WERI-Rb-1 (cell line): ENCODE measurements at regions not wholly inside any gene's neighbourhood (a gene's known extent, or its start where the extent isn't known, plus 50 kb on each side); places are given as distances from the start of the nearest gene placed in this dataset.

Source experiments
- DNase-seq: peaks from one replicate; pipeline ENCODE4 v3.0.0-alpha.2; 2020
- H3K27ac ChIP-seq: fragments of 250-450 bp; sonication (Bioruptor Pico); 2 replicates; pipeline ENCODE4 v1.5.1; 2020; ENCODE audit warnings: mild to moderate bottlenecking, moderate library complexity
- H3K27me3 ChIP-seq: fragments of 250-450 bp; sonication (Bioruptor Pico); 2 replicates; pipeline ENCODE4 v1.5.1; 2021; ENCODE audit warnings: mild to moderate bottlenecking, low read depth, moderate library complexity; ENCODE audit not compliant: insufficient read depth, severe bottlenecking
- H3K36me3 ChIP-seq: fragments of 250-450 bp; sonication (Bioruptor Pico); 2 replicates; pipeline ENCODE4 v1.5.1; 2020; ENCODE audit warnings: mild to moderate bottlenecking, moderate library complexity
- H3K4me3 ChIP-seq: 2 replicates; pipeline ENCODE4 v1.5.1; 2011; ENCODE audit warnings: low read depth, mild to moderate bottlenecking, control low read depth, low read length
- H3K9me3 ChIP-seq: fragments of 250-450 bp; sonication (Bioruptor Pico); 2 replicates; pipeline ENCODE4 v1.5.1; 2021; ENCODE audit warnings: mild to moderate bottlenecking, moderate library complexity; ENCODE audit not compliant: severe bottlenecking
- CTCF ChIP-seq: IDR thresholded peaks from 2 replicates; pipeline ENCODE4 v1.5.1; 2011; ENCODE audit warnings: low read depth, mild to moderate bottlenecking, control low read depth, inconsistent platforms, low read length

DNA sequence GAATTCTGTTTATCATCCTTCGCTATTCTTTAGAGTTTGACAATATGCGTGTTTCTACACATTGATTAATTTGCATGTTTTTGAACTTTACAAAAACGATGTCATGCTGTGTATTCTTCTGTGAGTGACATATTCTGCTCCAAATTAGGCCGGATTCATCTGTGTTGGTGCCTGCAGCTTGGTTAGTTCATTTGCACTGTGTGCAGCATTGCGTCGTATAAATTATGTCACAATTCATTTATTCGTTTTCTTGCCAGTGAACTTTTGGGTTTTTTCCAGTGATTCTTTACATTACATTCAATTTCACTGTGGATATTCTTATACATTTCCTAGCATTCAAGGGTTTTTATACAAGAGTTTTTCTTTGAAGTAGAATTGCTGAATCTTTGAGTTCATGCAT is 118.3 kb downstream of the KCNF1 start:
- peaks cover 4% of the 10 kb centered on the region for H3K9me3 ChIP-seq
- H3K27me3 ChIP-seq: no peaks in the 10 kb centered on the region
- TF ChIP-seq CTCF: no peak
- no peaks in the 10 kb centered on the region for H3K36me3 ChIP-seq
- H3K4me3 ChIP-seq: no peak overlapping the region
- DNase-seq: no peak
- H3K27ac ChIP-seq: no peak overlapping the region

DNA sequence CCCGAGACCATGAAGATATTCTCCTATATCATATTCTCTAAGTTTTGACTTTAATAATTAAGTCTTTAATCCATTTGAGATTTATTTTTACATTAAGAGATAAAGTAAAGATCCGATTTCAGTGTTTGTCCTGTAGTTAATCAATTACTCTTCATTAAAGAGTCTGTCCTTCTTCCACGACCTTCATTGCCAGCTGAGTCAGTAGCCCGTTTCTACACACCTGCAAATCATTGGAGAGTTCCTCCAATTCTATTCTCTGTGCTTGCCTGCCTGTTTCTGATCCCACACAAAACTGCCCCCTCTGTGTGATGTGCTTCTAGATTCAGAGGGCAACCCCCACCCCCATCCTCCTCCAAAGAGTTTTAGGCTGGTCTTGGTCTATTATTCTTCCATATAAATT is 119.2 kb downstream of the KCNF1 start:
- Histone ChIP-seq H3K4me3 (no peak overlapping the region), H3K36me3 (no peaks in the 10 kb centered on the region), H3K9me3 (peaks cover 4% of the 10 kb centered on the region), H3K27me3 (no peaks in the 10 kb centered on the region), H3K27ac (no peak overlapping the region)
- TF ChIP-seq CTCF: no peak
- DNase-seq: no peak

- peaks cover 7% of the 10 kb centered on the region for H3K9me3 ChIP-seq
- no peaks in the 10 kb centered on the region for H3K36me3 ChIP-seq
- no peak overlapping the region for H3K4me3 ChIP-seq
- no peaks in the 10 kb centered on the region for H3K27me3 ChIP-seq
- TF ChIP-seq CTCF: no peak
- DNase-seq: no peak
- no peak overlapping the region for H3K27ac ChIP-seq
Measured at GRCh38 chr2:11031876-11032275, 120.1 kb downstream of the KCNF1 start.

DNA sequence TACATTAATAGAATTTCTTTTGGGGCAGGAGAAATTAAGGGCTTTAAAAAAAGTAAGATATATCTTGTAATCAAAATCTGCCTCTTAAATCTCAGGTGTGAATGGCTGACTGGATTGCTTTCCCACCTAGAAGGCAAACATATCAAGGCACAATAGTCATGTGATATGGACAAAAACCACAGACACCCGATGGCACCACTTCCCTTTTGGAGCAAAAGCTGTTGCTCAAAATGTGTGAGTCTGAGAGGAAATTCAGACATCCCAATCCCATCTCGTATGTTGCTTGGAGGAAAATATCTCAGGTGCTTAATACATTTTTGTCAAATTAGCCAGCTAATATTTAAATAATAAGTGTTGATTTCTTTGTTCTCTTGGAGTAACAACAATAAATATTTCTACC is 120.7 kb downstream of the KCNF1 start:
- Histone ChIP-seq H3K4me3 (no peak overlapping the region), H3K27ac (no peak overlapping the region), H3K27me3 (no peaks in the 10 kb centered on the region), H3K9me3 (peaks cover 7% of the 10 kb centered on the region), H3K36me3 (no peaks in the 10 kb centered on the region)
- DNase-seq: no peak
- TF ChIP-seq CTCF: no peak

DNA sequence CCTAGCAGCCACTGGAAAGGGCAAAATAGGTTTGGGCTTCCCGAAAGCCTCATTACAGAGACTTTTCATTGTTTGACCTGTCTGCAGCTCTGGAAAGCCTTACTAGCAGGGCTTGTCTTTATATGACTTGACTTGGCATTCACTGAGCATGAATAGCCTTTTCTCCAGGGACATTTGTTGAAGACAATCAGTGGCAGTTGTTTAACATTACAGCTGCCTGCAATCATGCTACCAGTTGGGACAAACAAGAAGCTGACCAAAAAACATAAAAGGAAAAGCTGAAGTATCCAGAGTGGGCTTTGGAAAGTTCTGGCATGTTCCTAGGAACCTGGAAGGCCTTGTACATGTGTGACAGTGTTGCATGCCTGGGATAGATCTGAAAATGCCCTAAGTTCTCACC is 121.4 kb downstream of the KCNF1 start:
- Histone ChIP-seq H3K27ac (no peak overlapping the region), H3K9me3 (peaks cover 7% of the 10 kb centered on the region), H3K27me3 (no peaks in the 10 kb centered on the region), H3K36me3 (no peaks in the 10 kb centered on the region), H3K4me3 (no peak overlapping the region)
- TF ChIP-seq CTCF: no peak
- no peak for DNase-seq

DNA sequence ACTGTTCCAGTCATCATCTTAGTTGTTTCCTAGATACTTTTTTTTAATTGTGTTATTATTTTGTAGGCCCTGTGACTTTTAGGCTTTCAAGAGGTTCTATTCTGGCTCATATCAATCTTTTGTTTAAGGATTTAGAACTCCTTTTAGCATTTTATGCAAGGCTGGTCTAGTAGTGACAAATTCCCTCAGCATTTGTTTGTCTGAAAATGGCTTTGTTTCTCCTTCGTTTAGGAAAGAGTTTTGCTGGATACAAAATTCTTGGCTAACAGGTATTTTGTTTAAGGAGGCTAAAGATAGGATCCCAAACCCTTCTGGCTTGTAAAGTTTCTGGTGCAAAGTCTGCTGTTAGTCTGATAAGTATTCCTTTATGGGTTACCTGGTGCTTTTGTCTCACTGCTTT is 116.6 kb upstream of the SLC66A3 start:
- no peak for TF ChIP-seq CTCF

More for the DNA sequence above, 116.6 kb upstream of the SLC66A3 start:
- Histone ChIP-seq H3K9me3 (peaks cover 15% of the 10 kb centered on the region), H3K27me3 (no peaks in the 10 kb centered on the region), H3K4me3 (no peak overlapping the region), H3K36me3 (no peaks in the 10 kb centered on the region), H3K27ac (no peak overlapping the region)
- no peak for DNase-seq
